ENCODE measurements at regions not wholly inside any gene's neighbourhood (a gene's known extent, or its start where the extent isn't known, plus 50 kb on each side); places are given as distances from the start of the nearest gene placed in this dataset.
A peak's percentile ranks its signal among the peaks of the same experiment; 100 is the strongest.

DNA sequence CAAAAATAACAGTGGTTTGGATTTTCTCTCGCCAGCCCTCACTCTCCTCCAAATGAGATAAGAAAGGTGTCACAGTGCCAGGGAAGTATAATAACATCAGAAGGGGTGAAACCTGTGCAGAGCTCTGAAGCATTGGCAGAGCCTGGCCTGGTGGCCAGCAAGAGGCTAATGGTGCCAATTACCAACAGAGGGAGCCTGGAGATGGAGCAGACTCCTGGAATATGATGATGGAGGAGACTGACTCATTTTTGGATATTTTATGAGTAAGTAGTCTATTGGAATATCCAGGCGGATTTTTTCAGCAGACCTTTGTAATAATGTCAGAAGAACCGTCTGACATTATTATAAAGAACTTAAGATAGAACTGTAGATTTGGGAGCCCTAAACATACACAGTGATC is 442.6 kb upstream of the MARCKS start:
- DNase-seq (ENCODE audit: low spot score): peak; percentile 21

DNA sequence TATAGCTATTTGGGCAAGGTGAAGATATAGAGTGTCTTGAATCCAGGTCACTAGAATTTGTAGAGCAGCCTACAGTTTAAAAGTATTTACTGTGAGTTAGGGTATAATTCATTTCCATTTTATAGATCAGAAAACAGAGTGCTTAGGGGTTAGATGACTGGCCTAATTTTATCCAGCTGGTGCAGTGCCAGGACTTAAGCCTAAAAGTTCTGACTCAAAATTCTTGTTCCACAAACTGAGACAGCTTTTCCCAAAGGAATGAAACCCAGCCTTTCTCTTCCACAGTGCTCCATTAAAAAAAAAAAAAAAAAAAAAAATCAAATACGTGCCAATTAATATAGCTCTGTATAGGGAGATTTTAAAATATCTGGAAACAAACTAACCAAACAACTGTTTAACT is 441.0 kb upstream of the MARCKS start:
- DNase-seq (ENCODE audit: low spot score): no peak

DNA sequence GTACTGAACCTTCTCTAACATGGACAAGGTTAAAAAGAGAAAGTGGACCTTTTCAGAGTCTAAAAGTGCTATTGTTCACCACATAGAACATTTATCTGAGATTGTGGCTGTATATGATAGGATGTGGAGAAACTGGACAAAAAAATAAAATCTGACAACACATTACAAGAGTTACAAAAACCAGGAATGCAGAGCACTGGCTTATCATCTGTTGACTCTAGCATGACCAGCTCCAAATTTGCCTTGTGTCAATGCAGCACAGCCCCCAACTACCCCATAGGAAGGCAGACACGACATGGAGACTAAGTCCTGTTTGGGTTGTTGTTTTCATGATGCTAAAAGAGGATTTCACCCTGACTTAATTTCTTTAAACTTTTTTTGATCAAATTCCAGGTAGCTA is 436.9 kb upstream of the MARCKS start:
- no peak for DNase-seq (ENCODE audit: low spot score)

DNA sequence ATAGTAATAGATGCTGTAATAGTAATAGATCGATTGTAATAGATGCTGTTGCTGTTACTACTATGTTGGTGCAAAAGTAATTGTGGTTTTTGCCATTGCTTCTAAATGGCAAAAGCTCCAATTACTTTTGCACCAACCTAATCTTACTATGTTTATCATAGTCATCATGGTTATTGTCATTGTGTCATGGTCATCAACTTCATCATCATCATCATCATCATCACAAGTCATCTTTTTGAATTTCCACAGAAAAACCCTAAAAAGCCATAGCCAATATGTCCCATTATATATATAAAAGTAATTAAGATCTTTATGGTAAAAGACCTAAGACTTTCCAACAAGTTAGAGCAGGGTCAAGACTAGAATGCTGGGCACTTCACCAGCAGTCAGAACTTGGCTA is 435.1 kb upstream of the MARCKS start:
- DNase-seq (ENCODE audit: low spot score): no peak

- no peak for DNase-seq (ENCODE audit: low spot score)
These were observed 433.2 kb upstream of the MARCKS start for GRCh38 chr6:113423956-113424355.

DNA sequence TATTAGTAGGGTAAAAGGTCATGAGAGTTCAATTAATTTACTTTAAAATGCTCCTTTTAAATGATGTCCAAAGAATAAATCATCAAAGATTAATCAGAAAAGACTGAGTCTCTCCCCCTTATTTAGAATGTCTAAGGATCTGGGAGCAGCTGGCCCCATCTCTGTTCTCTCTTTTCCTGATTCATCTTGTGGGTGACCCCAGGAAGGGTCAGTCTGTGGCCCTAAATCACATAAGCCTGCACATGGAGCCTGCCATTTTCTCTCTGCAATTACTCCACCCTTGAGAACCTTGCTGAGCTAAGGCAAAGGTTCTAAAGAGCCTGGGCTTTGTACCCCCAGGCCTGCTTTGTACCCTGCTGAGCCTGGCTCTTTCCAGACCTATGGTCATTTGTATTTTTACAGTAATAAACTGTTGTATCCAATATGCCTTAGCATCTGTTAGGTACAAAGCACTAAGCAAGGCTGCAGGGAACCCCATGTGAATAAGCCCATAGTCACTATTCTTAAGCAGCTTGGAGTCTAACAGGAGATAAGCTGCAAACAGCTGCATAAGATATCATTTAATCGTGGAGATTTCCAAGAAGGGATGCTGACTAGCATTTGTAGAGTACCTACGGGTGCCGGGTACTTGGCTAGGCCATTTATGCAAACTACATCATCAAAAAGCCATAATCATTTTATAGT is 431.0 kb upstream of the MARCKS start:
- no peak for DNase-seq (ENCODE audit: low spot score)

- no peak for DNase-seq (ENCODE audit: low spot score)
These were observed 429.5 kb upstream of the MARCKS start for GRCh38 chr6:113427617-113428016.

DNA sequence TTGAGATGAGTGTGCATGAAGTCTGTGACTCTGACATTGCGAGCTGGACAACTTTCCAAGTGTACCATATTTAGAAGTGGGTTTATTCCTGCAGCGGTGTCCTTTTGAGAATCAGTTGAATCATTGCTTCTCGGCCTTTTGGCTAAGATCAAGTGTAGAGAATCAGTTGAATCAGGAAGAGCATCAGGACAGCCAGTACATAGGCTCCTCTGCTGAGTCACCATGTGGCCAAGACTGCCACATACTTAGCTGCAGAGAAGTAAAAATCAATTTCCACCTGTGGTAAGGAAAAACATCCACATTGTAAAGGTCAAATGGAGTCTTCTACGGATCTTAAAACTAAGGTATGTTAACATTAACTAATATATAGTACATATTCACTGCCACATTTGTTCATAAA is 428.4 kb upstream of the MARCKS start:
- no peak for DNase-seq (ENCODE audit: low spot score)

GRCh38 chr6:113432521-113433334 is 424.4 kb upstream of the MARCKS start:
- DNase-seq (ENCODE audit: low spot score): no peak

DNA sequence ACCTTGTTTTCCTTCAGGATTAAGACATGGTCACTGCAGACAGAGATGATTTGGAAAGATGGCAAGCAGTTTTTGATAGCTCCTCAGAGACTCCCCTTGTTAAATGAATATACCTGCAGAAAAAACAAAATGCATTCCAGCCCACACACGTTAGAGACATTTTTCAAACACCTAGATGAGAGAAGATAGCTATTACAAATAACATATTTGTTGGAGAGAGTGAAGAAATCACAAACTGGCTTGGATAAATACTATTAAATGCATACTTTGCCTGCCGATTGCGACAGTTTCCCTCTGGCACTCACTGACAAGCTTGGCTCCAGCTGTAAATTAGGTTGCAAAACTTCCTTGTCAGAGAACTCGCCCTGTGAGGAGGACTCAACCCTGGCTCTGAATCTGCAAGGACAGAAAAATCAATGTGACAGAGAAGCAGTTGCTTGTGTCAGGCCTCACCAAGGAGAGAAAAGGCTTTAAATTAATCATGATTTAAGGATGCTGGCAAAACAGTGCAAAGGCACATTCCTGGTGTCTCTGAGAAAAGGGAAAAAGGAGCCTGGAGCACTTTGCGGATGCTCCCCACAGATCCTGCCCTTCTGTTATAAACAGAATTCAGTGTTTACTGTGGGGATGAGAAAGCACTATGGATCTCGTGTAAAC is 423.7 kb upstream of the MARCKS start:
- peak; percentile 7 for DNase-seq (ENCODE audit: low spot score)

GRCh38 chr6:113434641-113435040 is 422.5 kb upstream of the MARCKS start:
- DNase-seq (ENCODE audit: low spot score): no peak

GRCh38 chr6:113437566-113437965 is 419.6 kb upstream of the MARCKS start:
- DNase-seq (ENCODE audit: low spot score): no peak

- DNase-seq (ENCODE audit: low spot score): no peak
These were observed 417.3 kb upstream of the MARCKS start for GRCh38 chr6:113439866-113440265.

DNA sequence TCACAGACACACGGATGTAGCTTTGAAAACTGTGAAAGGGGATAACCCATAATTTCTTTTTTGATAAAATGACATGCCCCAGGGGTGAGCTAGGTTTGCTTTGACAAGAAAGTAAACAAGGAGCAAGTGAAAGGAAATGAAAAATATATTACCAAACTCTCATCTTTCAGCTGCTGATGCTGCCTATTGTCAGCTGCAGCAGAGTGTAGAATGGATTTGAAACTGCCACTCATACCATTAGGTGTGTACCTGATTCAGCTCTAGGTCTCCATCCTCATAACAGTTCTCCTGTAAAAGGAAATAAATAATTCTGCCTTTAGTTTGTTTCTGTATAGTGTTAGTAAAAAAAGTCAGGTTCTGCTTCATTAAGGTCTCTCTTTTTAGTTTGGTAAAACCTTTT is 415.1 kb upstream of the MARCKS start:
- DNase-seq (ENCODE audit: low spot score): no peak

DNA sequence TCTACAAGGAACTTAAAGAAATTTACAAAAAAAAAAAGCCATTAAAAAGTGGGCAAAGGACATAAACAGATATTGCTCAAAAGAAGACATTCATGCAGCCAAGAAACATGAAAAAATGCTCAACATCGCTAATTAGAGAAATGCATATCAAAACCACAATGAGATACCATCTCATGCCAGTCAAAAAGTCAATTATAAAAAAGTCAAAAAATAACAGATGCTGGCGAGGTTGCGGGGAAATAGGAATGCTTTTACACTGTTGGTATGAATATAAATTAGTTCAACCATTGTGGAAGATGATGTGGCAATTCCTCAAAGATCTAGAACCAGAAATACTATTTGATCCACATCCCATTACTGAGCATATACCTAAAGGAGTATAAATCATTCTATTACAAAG is 411.9 kb upstream of the MARCKS start:
- no peak for DNase-seq (ENCODE audit: low spot score)

DNA sequence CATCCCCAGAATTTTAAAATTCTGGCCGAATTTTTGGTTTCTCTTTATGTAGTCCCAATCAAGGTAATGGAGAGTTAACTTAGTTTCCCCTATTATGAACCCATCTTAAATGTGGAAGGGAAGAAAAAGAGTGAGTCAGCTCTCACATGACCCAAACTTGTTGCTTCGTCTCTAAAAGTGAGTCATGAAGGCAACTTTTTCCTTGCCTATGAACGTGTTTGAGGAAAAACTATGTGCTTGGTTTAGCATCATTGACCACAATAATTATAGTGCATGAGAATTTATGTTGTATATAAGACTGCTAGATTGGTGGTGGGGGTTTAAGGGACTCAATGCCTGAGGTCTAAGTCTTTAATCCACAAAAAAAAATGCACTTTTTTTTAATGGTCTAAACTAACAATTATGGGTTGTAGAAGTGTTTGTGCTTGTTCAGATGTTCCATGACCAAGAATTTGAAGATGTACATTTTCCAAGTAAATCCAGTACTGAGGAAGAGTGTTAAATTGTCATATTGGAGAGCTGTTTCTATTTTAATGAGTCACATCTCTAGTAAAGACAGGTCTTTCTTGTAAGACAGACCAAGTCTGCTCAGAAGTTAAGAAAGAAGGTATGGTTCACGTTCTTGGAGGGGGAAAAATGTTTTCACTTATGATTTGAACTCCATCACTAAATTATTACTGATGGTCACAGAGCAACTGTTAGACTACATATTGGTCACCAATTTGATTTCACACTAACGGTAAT is 409.9 kb upstream of the MARCKS start:
- no peak for DNase-seq (ENCODE audit: low spot score)

GRCh38 chr6:113449051-113449450 is 408.1 kb upstream of the MARCKS start:
- no peak for DNase-seq (ENCODE audit: low spot score)

DNA sequence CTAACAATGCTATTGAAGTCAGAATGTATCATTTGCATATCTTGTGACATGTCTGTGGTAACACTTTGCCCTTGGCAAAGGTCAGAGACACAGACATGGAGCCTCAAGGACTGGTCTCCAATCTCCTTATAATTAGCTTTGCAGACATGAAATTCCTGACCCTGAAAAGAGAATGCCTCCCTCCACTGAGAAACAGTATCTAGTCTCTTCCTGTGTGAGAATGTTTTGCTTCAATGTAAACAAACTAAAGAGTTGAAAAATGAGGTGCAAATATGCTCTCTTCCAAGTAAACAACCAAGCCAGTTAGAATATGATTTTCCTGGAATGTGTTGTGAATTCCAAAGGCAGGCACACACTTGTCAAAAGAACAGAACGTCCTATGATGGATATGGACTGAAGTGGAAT is 407.1 kb upstream of the MARCKS start:
- DNase-seq (ENCODE audit: low spot score): no peak

DNA sequence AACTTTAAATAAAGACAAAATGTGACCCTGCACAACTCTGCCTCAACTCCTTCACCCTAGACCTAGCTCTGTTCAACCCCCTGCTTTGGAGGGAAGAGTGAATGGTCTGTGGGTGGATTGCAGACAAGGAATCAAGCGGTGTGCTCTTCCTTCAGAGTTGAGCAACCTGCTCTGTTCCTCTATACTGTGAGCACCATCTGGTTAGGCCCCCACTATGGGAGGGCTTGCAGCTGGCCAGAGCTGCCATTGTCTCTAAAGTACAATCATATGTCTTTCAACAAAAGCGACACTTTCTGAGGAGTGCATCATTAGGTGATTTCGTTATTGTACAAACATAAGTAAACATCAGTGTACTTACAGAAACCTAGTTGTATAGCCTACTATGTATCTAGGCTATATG is 406.1 kb upstream of the MARCKS start:
- DNase-seq (ENCODE audit: low spot score): no peak

- DNase-seq (ENCODE audit: low spot score): no peak
These were observed 399.9 kb upstream of the MARCKS start for GRCh38 chr6:113457198-113457597.

DNA sequence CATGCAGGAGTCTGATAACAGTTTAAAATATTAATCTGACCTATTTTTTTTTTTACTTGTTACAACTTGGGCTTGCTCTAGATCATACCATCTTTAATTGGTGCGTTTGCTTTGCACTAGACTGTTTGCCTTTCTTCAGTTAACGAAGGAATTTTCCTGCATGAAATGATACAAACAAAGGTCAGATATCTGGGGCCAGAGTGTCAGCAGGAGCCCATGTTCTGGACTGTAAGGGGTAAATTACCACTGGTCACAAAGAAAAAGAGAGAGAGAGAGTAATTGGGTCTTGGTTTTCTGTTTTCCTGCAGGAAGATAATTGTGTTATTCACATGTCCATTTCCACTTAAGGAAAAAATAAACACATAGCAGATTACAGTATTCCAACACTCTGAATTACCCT is 399.4 kb upstream of the MARCKS start:
- DNase-seq (ENCODE audit: low spot score): no peak

GRCh38 chr6:113458368-113459010 is 398.7 kb upstream of the MARCKS start:
- no peak for DNase-seq (ENCODE audit: low spot score)
